Esophagus squamous epithelium (tissue), 4 donors: ENCODE measurements at regions not wholly inside any gene's neighbourhood (a gene's known extent, or its start where the extent isn't known, plus 50 kb on each side); places are given as distances from the start of the nearest gene placed in this dataset.

ENCODE experiments used
- CTCF ChIP-seq, 6 experiments: fragments of 450-650 bp in 4 of 6; fragments of 200-600 bp in 2 of 6; sonication (generic) in 2 of 6; IDR thresholded peaks; one replicate each; pipeline ENCODE4 v1.5.1; 2016 to 2019; ENCODE audit warnings: antibody characterized with exemption in 6 of 6, mild to moderate bottlenecking in 4 of 6, moderate library complexity in 4 of 6
- POLR2A ChIP-seq, 4 donors: fragments of 450-650 bp; IDR thresholded peaks; one replicate each; pipeline ENCODE4 v1.6.1; 2017; ENCODE audit warnings: antibody characterized with exemption in 4 of 4, mild to moderate bottlenecking in 4 of 4, moderate library complexity in 3 of 4

- no peak for TF ChIP-seq CTCF (IDR thresholded peaks at IDR 0.05)
- TF ChIP-seq POLR2A (IDR thresholded peaks at IDR 0.05), result no peak
Observed at GRCh38 chr7:131882321-131882720, 325.9 kb upstream of the PODXL start.
